ENCODE measurements at regions not wholly inside any gene's neighbourhood (a gene's known extent, or its start where the extent isn't known, plus 50 kb on each side); places are given as distances from the start of the nearest gene placed in this dataset.
A peak's percentile ranks its signal among the peaks of the same experiment; 100 is the strongest.

- H3K27ac ChIP-seq (replicated peaks in 1 of 4), result no peak overlapping the region
- peaks cover 0 to 6% (median 0%) of the 10 kb centered on the region in 4 donors for H3K27me3 ChIP-seq
- H3K4me3 ChIP-seq, result no peak overlapping the region
- TF ChIP-seq POLR2A (IDR thresholded peaks at IDR 0.05; ENCODE audit: low read depth) (no peak), CTCF (IDR thresholded peaks at IDR 0.05) (no peak), EP300 (IDR thresholded peaks at IDR 0.05) (no peak), POLR2AphosphoS5 (IDR thresholded peaks at IDR 0.05) (no peak)
- intact Hi-C loops (cut with DNase I), result no loop called here
- H3K36me3 ChIP-seq, result no peaks in the 10 kb centered on the region
- no peak for DNase-seq (ENCODE audit: extremely low spot score)
- H3K9me3 ChIP-seq, result no peaks in the 10 kb centered on the region
- WGBS, result 68% methylated on average over 9 of the region's 10 CpGs
- no peaks in the 10 kb centered on the region for H3K4me1 ChIP-seq
These were observed 162.0 kb downstream of the SH3BP4 start for GRCh38 chr2:235113854-235114253.

- no peak overlapping the region for H3K27ac ChIP-seq (replicated peaks in 1 of 4)
These were observed 162.5 kb downstream of the SH3BP4 start for GRCh38 chr2:235114286-235114685.

GRCh38 chr2:235115521-235115920, 163.7 kb downstream of the SH3BP4 start:
- Histone ChIP-seq H3K27me3 (peaks cover 0 to 6% (median 0%) of the 10 kb centered on the region in 4 donors), H3K4me3 (no peak overlapping the region), H3K27ac (replicated peaks in 1 of 4) (no peak overlapping the region), H3K36me3 (no peaks in the 10 kb centered on the region), H3K4me1 (no peaks in the 10 kb centered on the region), H3K9me3 (no peaks in the 10 kb centered on the region)
- no peak for TF ChIP-seq CTCF (IDR thresholded peaks at IDR 0.05)
- TF ChIP-seq POLR2A (IDR thresholded peaks at IDR 0.05; ENCODE audit: low read depth), result no peak
- TF ChIP-seq EP300 (IDR thresholded peaks at IDR 0.05), result no peak
- no peak for TF ChIP-seq POLR2AphosphoS5 (IDR thresholded peaks at IDR 0.05)
- intact Hi-C loops (cut with DNase I), result loop anchor here (5.0 kb wide), 1 partner anchor 978 kb away; no protein-coding TSS in a partner anchor
- 95% methylated on average over 4 of the region's 4 CpGs for WGBS
- DNase-seq (ENCODE audit: extremely low spot score), result no peak

More at GRCh38 chr2:235114286-235114685, 162.5 kb downstream of the SH3BP4 start:
- Histone ChIP-seq H3K9me3 (no peaks in the 10 kb centered on the region), H3K4me1 (no peaks in the 10 kb centered on the region), H3K27me3 (peaks cover 0 to 6% (median 0%) of the 10 kb centered on the region in 4 donors), H3K4me3 (no peak overlapping the region), H3K36me3 (no peaks in the 10 kb centered on the region)
- WGBS, result 89% methylated on average over 10 of the region's 10 CpGs
- intact Hi-C loops (cut with DNase I), result no loop called here
- no peak for TF ChIP-seq POLR2AphosphoS5 (IDR thresholded peaks at IDR 0.05)
- no peak for TF ChIP-seq CTCF (IDR thresholded peaks at IDR 0.05)
- no peak for TF ChIP-seq EP300 (IDR thresholded peaks at IDR 0.05)
- TF ChIP-seq POLR2A (IDR thresholded peaks at IDR 0.05; ENCODE audit: low read depth), result no peak
- DNase-seq (ENCODE audit: extremely low spot score), result no peak

- 7% methylated on average over 3 of the region's 3 CpGs for WGBS
- DNase-seq (ENCODE audit: extremely low spot score), result no peak
- TF ChIP-seq CTCF (IDR thresholded peaks at IDR 0.05), result peak; percentile 68 to 73 (median 72)
- TF ChIP-seq POLR2A (IDR thresholded peaks at IDR 0.05; ENCODE audit: low read depth), result no peak
- no peak for TF ChIP-seq EP300 (IDR thresholded peaks at IDR 0.05)
- TF ChIP-seq POLR2AphosphoS5 (IDR thresholded peaks at IDR 0.05), result no peak
These were observed 165.2 kb downstream of the SH3BP4 start for GRCh38 chr2:235116885-235117492.

More at GRCh38 chr2:235116885-235117492, 165.2 kb downstream of the SH3BP4 start:
- Histone ChIP-seq H3K27ac (replicated peaks in 1 of 4) (no peak overlapping the region), H3K9me3 (no peaks in the 10 kb centered on the region), H3K27me3 (peaks cover 0 to 6% (median 0%) of the 10 kb centered on the region in 4 donors), H3K4me1 (no peaks in the 10 kb centered on the region), H3K36me3 (no peaks in the 10 kb centered on the region), H3K4me3 (no peak overlapping the region)
- intact Hi-C loops (cut with DNase I), result loop anchor here (5.0 kb wide), 1 partner anchor 980 kb away; no protein-coding TSS in a partner anchor
